ENCODE measurements at regions not wholly inside any gene's neighbourhood (a gene's known extent, or its start where the extent isn't known, plus 50 kb on each side); places are given as distances from the start of the nearest gene placed in this dataset.
A peak's percentile ranks its signal among the peaks of the same experiment; 100 is the strongest.
"Not testable (repeated sequence)": the region's sequence is repeated elsewhere in the genome, so short reads cannot be mapped to it uniquely, and the experiment has no call there.

DNA sequence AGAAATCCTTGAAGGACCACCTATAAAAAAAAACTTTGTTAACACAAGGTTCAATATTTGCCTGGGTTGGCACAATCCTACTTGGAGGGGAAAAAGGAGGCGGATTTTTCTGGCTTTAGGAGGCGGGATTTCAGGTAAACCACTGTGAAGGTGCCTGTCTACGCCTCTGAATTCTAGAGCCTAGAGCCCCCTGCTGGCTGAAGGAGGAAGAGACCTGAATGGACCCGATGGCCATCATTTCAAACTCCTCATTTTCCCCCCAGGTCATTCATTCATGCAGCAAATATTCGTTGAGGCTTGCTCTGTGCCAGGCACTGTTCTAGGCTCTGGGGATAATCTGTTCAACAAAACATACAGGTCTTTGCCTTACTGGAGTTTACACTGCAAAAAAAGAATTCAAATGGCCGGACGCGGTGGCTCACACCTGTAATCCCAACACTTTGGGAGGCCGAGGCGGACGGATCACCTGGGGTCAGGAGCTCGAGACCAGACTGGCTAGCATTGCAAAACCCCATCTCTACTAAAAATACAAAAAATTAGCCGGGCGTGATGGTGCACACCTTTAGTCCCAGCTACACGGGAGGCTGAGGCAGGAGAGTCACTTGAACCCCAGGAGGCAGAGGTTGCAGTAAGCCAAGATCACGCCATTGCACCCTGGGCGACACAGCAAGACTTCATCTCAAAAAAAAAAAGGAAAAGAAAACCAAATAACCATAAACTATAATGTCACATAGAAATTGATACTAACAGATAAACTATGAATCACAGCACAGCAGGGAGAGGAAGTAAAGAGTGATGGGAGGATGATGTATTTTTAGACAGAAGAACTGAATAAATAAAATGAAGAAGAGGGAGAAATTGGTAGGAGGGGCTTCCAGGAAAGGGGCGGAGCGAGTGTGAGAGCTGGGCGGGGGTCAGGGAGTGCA, 90.1 kb upstream of the NFE2L3 start:
- DNase-seq (ENCODE audit: low spot score): no peak
- intact Hi-C loops (cut with DNase I): loop anchor here (5.0 to 10.0 kb wide), 2 partner anchors 170 to 177 kb away; no protein-coding TSS in a partner anchor

GRCh38 chr7:26065652-26066051, 86.3 kb upstream of the NFE2L3 start:
- no peak for DNase-seq (ENCODE audit: low spot score)
- intact Hi-C loops (cut with DNase I): loop anchor here in 1 of 2 donors (10.0 kb wide), 1 partner anchor 181 kb away; no protein-coding TSS in a partner anchor

GRCh38 chr7:26066736-26067135, 85.3 kb upstream of the NFE2L3 start:
- intact Hi-C loops (cut with DNase I): loop anchor here in 1 of 2 donors (10.0 kb wide), 1 partner anchor 182 kb away; no protein-coding TSS in a partner anchor
- DNase-seq (ENCODE audit: low spot score): no peak

DNA sequence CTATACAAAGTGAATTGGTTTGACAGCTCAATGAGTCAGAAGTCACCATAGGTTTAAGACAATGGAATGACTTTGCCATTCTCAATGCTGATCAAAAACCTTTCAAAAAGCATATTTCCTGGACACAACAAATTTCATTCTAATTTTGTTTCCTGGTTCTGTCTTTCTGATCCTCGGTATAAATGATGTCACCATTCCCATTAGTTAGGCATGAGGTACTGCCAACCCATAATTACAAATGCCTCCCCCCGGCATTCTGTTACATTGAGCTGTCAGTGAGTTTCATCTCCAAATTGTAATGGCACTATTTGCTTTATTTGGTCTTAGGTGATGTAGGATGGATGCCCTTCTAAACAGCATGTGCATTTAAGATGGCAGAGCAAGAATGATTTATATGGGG, 81.7 kb upstream of the NFE2L3 start:
- DNase-seq (ENCODE audit: low spot score): no peak
- intact Hi-C loops (cut with DNase I): no loop called here

DNA sequence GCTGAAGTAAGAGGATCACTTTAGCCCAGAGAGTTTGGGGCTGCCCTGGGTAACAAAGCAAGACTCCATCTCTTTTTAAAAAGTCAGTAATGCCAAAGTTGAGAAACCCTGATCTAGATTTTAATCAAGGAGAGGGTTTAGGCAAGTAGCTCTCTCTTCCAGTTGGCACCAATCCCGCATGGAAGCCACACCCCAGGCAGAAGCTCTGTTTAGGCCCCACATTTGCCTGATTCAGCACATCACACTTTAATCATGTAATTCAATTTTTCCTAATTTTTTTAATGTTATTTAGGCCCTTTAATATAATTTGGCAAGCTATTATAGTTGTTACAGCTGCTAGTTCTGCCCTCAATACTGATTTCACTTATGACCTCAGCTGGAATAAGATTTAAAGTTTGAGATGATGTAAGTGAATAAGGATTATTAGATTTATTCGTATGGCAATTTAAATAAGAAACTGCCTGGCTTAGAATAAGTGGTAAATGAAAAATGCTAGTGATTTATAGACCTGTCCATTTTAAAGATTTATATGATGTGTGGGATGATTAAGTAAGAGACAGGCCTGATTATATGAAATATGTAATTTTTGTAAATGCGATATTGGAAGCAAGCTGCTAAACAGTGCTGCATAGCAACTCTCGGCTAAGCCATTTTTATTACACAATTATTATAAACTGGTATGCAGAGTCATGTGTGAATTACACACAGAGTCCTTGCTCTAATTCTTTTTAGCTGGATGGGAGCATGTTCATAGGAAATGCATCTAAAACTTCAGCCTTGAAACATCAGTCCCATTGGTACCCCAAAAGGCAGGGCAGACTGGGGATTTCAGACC, 80.2 kb upstream of the NFE2L3 start:
- intact Hi-C loops (cut with DNase I): no loop called here
- no peak for DNase-seq (ENCODE audit: low spot score)

DNA sequence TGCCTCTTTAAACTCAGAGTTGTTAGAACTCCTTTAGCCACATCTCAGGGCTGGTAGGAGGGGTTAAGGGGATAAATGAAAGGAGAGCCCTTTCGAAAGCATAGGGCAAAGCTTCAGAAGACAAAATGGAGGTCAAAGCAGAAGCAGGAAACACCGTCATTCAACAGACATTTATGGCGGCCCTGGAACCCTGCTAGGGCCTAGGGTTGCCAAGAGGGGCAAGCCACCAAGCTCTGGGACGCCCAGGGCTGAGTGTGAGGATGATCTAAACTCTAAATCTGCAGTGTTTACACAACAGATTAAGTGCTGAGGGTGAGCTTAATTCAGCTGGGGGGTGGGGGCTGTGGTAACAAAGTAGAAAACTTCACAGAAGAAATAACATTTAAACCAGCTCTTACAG, 79.0 kb upstream of the NFE2L3 start:
- intact Hi-C loops (cut with DNase I): no loop called here
- no peak for DNase-seq (ENCODE audit: low spot score)

- intact Hi-C loops (cut with DNase I): no loop called here
- no peak for DNase-seq (ENCODE audit: low spot score)
Observed at GRCh38 chr7:26074919-26075318, 77.1 kb upstream of the NFE2L3 start.

GRCh38 chr7:26076691-26077090, 75.3 kb upstream of the NFE2L3 start:
- no peak for DNase-seq (ENCODE audit: low spot score)
- intact Hi-C loops (cut with DNase I): no loop called here

GRCh38 chr7:26078437-26079336, 73.3 kb upstream of the NFE2L3 start:
- intact Hi-C loops (cut with DNase I): no loop called here
- peak; percentile 87 for DNase-seq (ENCODE audit: low spot score)

GRCh38 chr7:26081638-26082037, 70.4 kb upstream of the NFE2L3 start:
- DNase-seq (ENCODE audit: low spot score): no peak
- intact Hi-C loops (cut with DNase I): loop anchor here in 1 of 2 donors (10.0 kb wide), 1 partner anchor 263 kb away; no protein-coding TSS in a partner anchor

DNA sequence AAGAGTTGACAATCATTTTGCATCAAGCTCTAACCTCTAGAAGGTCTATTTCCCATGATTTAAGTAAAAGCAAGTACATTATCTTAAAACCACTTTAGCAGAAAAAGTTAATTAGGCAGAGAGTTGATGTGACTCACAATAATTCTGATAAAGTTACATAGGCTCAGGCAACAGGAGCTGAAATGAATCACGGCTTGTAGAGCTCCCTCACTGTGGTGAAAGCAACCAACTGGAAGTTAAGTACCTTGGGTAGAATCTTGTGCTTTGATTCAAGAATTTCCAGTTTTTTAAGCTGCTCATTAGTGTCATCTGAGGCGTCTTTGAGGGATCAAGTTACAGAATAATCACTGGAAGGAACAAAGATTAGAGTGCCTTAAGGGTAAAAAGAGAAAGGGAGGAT, 68.9 kb upstream of the NFE2L3 start:
- no peak for DNase-seq (ENCODE audit: low spot score)
- intact Hi-C loops (cut with DNase I): loop anchor here in 1 of 2 donors (10.0 kb wide), 1 partner anchor 262 kb away; no protein-coding TSS in a partner anchor

- intact Hi-C loops (cut with DNase I): loop anchor here in 1 of 2 donors (10.0 kb wide), 1 partner anchor 260 kb away; no protein-coding TSS in a partner anchor
- no peak for DNase-seq (ENCODE audit: low spot score)
Observed at GRCh38 chr7:26084418-26084817, 67.6 kb upstream of the NFE2L3 start.

DNA sequence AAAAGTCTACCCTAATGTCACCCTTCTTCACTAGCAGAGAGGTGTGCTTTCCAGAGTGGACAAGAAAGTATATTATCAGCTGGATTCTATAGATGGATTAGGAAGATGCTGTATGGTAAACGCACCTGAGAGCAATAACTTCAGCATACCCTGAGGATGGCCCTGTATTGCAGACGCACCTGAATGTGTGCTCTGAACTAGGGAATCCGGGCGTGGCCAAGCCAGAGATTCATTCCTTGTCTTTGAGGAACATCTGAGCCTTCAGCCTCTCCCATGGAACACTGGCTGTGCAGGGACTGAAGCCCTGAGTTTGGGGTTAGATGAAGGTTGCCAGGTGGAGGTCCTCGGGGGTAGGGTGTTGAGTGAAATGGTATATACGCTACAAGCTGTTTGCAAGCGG, 66.2 kb upstream of the NFE2L3 start:
- no peak for DNase-seq (ENCODE audit: low spot score)
- intact Hi-C loops (cut with DNase I): loop anchor here in 1 of 2 donors (10.0 kb wide), 1 partner anchor 259 kb away; no protein-coding TSS in a partner anchor

GRCh38 chr7:26087321-26088091, 64.5 kb upstream of the NFE2L3 start:
- DNase-seq (ENCODE audit: low spot score): no peak
- intact Hi-C loops (cut with DNase I): loop anchor here in 1 of 2 donors (10.0 kb wide), 1 partner anchor 257 kb away; no protein-coding TSS in a partner anchor

DNA sequence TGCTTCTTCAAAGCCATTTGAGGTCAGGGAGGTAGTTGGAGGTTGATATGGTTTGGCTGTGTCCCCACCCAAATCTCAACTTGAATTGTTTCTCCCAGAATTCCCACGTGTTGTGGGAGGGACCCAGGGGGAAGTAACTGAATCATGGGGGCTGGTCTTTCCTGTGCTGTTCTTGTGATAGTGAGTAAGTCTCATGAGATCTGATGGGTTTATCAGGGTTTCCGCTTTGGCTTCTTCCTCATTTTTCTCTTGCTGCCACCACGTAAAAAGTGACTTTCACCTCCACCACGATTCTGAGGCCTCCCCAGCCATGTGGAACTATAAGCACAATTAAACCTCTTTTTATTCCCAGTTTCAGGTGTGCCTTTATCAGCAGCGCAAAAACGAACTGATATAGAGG, 62.5 kb upstream of the NFE2L3 start:
- DNase-seq (ENCODE audit: low spot score): not testable (repeated sequence)
- intact Hi-C loops (cut with DNase I): loop anchor here in 1 of 2 donors (10.0 kb wide), 1 partner anchor 255 kb away; no protein-coding TSS in a partner anchor

DNA sequence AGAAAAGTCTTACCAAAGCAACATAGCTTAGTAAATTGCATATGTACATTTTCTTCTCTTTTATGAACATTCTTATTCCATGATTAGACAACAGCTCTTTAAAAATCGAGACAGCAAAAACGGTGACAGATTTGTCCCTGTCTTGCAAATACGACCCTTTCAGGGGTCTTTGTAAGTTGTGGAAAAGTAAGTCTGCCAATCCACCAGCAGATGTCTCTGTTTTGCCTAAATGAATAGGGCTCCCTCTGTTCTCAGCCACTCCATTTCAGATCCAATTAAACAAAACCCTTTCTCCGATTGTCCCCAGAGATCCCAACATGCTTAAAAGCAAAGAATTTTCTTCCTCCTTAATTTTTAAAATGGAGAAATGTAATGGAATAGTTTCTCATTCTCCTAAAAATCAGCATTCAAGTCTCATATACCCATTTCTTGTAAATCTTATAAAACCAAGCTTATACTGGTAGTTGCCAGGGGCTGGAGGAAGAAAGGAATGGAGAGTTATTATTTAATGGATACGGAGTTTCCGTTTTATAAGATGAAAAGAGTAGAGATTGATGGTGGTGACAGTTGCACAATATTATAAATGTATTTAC, 61.0 kb upstream of the NFE2L3 start:
- no peak for DNase-seq (ENCODE audit: low spot score)
- intact Hi-C loops (cut with DNase I): loop anchor here (5.0 to 10.0 kb wide), 2 partner anchors 274 to 276 kb away; no protein-coding TSS in a partner anchor

- DNase-seq (ENCODE audit: low spot score): no peak
- intact Hi-C loops (cut with DNase I): loop anchor here (5.0 to 10.0 kb wide), 2 partner anchors 273 to 275 kb away; no protein-coding TSS in a partner anchor
Observed at GRCh38 chr7:26091933-26092332, 60.1 kb upstream of the NFE2L3 start.
